Right lobe of liver (tissue), 6 donors: ENCODE measurements at regions not wholly inside any gene's neighbourhood (a gene's known extent, or its start where the extent isn't known, plus 50 kb on each side); places are given as distances from the start of the nearest gene placed in this dataset.

ENCODE experiments used
- ATAC-seq, 4 donors: fragments of 200-7000 bp; cut with Tn5 transposase; one replicate each; pipeline ENCODE4 v1.9.1; 2020; ENCODE audit warnings: mild to moderate bottlenecking in 4 of 4, moderate library complexity in 4 of 4
- DNase-seq, 3 donors: peaks; one replicate each; pipeline ENCODE4 v3.0.0-alpha.2; 2020
- H3K27ac ChIP-seq, 3 donors: fragments of 200-600 bp; one replicate each; pipeline ENCODE4 v1.8.0; 2022
- H3K27me3 ChIP-seq, 2 donors: fragments of 200-600 bp; one replicate each; pipeline ENCODE4 v1.8.0; 2022
- H3K36me3 ChIP-seq, 4 donors: fragments of 200-600 bp; sonication (generic) in 1 of 4; one replicate each; pipeline versions ENCODE4 v1.5.1 to v1.8.0; 2017 to 2022; ENCODE audit warnings: control low read depth in 1 of 4
- H3K4me1 ChIP-seq, 4 donors: fragments of 200-600 bp; sonication (generic) in 1 of 4; one replicate each; pipeline versions ENCODE4 v1.5.1 to v1.8.0; 2017 to 2022; ENCODE audit warnings: control low read depth in 1 of 4
- H3K4me3 ChIP-seq, 3 donors: fragments of 200-600 bp; one replicate each; pipeline ENCODE4 v1.8.0; 2022
- H3K9me3 ChIP-seq, 4 donors: fragments of 200-600 bp; sonication (generic) in 1 of 4; one replicate each; pipeline versions ENCODE4 v1.5.1 to v1.8.0; 2017 to 2022; ENCODE audit warnings: control low read depth in 1 of 4
- POLR2A ChIP-seq: fragments of 450-650 bp; IDR thresholded peaks from one replicate; pipeline ENCODE4 v1.6.1; 2017; ENCODE audit warnings: antibody characterized with exemption, mild to moderate bottlenecking
- WGBS: methylation state at CpG from one replicate; pipeline ENCODE4 v1.1.6; 2018; ENCODE audit warnings: low coverage, low lambda C conversion rate; ENCODE audit not compliant: insufficient coverage; ENCODE audit errors: missing lambda C conversion rate; 5-methylcytosine and 5-hydroxymethylcytosine counted together
- intact Hi-C, 2 donors: fragments of 100-400 bp; cut with DNase I; formaldehyde crosslinking; loops; one replicate each; pipeline versions ENCODE4 v1.11.2 to v1.14.1; 2022
- TF ChIP-seq, protein P1 (sequence below), 4 donors: fragments of 200-600 bp in 3 of 4; fragments of 450-650 bp in 1 of 4; IDR thresholded peaks; one replicate each; pipeline versions ENCODE4 v1.5.1 to v1.8.0; 2016 to 2022; ENCODE audit warnings: antibody characterized with exemption in 4 of 4, mild to moderate bottlenecking in 2 of 4
- donor health status: DM: no; HTN: yes; CAD: no.
- donor health status: DM: no; HTN: no; CAD: no.
- donor health status: DM: no; HTN: no; CAD: no.
- donor health status: DM: no; HTN: yes; CAD: no.
- donor health status: DM: no; HTN: yes; CAD: no.

DNA sequence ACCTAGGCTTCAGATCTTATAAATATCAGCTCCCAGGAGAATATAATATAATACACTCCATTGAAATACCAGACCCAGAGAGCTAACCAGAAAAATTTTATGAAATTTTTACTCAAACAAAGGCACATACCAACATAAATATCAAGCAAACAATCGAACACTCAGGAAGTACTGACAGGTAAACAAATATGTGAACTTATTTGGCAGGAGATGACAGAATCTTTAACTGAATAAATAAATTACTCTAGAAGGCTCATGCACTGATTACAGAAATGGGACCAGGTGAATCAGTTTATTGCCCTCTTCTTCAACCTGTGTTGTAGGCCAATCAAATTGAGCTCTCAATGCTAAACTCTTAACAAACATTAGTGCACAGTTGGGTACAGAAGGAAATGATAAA, 225.2 kb upstream of the PABPC4L start:
- intact Hi-C loops, result no loop called here
- no peaks in the 10 kb centered on the region for H3K9me3 ChIP-seq
- TF ChIP-seq POLR2A, result no peak

DNA sequence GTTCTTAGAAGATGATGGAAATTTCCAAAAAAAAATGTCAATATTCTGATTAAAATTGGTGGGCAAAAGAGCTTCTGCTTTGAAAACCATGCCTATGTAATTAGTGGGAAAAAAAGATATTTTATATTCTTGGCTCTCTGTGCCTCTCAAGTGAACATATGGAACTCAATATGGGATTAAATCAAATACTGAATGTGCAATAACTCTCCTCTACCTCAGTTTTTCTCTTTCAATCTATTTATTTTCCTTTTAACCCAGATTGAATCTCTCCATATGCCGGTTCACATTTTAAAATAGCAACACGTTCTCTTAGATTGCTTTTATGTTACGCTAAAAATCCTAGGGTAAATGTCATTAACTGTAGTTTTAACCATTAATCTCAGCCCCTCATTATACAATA, 224.2 kb upstream of the PABPC4L start:
- no peak overlapping the region for H3K4me3 ChIP-seq
- ATAC-seq (no peak), DNase-seq (no peak)
- 42% methylated on average over 3 of the region's 3 CpGs for WGBS
- H3K27ac ChIP-seq, result no peak overlapping the region
- TF ChIP-seq POLR2A, result no peak
- TF ChIP-seq, protein P1, sequence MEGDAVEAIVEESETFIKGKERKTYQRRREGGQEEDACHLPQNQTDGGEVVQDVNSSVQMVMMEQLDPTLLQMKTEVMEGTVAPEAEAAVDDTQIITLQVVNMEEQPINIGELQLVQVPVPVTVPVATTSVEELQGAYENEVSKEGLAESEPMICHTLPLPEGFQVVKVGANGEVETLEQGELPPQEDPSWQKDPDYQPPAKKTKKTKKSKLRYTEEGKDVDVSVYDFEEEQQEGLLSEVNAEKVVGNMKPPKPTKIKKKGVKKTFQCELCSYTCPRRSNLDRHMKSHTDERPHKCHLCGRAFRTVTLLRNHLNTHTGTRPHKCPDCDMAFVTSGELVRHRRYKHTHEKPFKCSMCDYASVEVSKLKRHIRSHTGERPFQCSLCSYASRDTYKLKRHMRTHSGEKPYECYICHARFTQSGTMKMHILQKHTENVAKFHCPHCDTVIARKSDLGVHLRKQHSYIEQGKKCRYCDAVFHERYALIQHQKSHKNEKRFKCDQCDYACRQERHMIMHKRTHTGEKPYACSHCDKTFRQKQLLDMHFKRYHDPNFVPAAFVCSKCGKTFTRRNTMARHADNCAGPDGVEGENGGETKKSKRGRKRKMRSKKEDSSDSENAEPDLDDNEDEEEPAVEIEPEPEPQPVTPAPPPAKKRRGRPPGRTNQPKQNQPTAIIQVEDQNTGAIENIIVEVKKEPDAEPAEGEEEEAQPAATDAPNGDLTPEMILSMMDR (IDR thresholded peaks at IDR 0.05), result no peak
- no peaks in the 10 kb centered on the region for H3K27me3 ChIP-seq
- no peaks in the 10 kb centered on the region for H3K4me1 ChIP-seq
- no peaks in the 10 kb centered on the region for H3K9me3 ChIP-seq
- intact Hi-C loops, result no loop called here
- no peaks in the 10 kb centered on the region for H3K36me3 ChIP-seq

More for the DNA sequence above, 225.2 kb upstream of the PABPC4L start:
- DNase-seq (no peak), ATAC-seq (no peak)
- 32% methylated on average over 1 of the region's 1 CpG for WGBS
- Histone ChIP-seq H3K4me3 (no peak overlapping the region), H3K4me1 (no peaks in the 10 kb centered on the region), H3K27me3 (no peaks in the 10 kb centered on the region), H3K27ac (no peak overlapping the region), H3K36me3 (no peaks in the 10 kb centered on the region)

DNA sequence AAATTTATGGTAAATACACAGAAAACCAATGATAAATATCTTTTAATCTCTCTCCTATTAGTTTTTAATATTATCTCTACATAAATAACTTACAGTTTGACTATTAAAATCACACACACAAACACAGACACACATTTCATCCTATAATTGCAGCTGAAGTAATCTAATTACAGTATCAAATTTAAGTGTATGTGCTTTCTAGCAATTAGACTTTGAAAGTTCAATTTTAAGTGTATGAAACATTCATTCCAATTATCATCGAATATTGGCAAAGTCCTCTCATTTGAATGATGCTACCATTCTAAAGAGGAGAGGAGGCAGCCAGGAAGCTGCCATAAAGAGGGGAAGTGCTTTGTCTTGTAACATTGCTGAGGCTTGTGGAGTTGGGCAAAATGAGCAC, 221.2 kb upstream of the PABPC4L start:
- Histone ChIP-seq H3K27ac (no peak overlapping the region), H3K4me3 (no peak overlapping the region), H3K27me3 (no peaks in the 10 kb centered on the region), H3K36me3 (no peaks in the 10 kb centered on the region), H3K9me3 (no peaks in the 10 kb centered on the region), H3K4me1 (no peaks in the 10 kb centered on the region)
- intact Hi-C loops, result no loop called here
- no peak for TF ChIP-seq POLR2A
- TF ChIP-seq, protein P1 (IDR thresholded peaks at IDR 0.05), result no peak
- no peak for ATAC-seq
- 25% methylated on average over 1 of the region's 1 CpG for WGBS
- DNase-seq, result no peak

DNA sequence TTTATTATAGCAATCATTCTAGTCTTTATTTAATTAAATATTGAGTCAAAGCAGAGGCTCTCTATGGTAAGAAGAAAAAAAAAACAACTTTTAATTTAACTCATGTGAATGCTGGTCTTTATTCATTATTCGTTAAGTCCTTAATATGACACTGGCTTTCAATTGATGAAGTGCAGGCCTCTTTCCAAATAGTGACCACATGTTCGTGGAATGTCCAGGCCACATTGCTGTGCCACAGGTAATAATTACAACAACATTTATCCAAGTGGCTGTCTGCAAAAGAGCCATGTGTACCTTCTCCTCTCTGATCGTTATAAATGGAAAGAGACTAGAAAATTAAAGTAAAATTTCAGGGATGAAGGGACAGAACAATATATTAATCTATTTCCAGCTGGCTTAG, 220.1 kb upstream of the PABPC4L start:
- intact Hi-C loops, result no loop called here
- Histone ChIP-seq H3K36me3 (no peaks in the 10 kb centered on the region), H3K9me3 (no peaks in the 10 kb centered on the region), H3K27ac (no peak overlapping the region), H3K27me3 (no peaks in the 10 kb centered on the region), H3K4me3 (no peak overlapping the region), H3K4me1 (no peaks in the 10 kb centered on the region)
- ATAC-seq, result no peak
- TF ChIP-seq POLR2A, result no peak
- TF ChIP-seq, protein P1 (IDR thresholded peaks at IDR 0.05), result no peak
- 32% methylated on average over 3 of the region's 3 CpGs for WGBS
- DNase-seq, result no peak

DNA sequence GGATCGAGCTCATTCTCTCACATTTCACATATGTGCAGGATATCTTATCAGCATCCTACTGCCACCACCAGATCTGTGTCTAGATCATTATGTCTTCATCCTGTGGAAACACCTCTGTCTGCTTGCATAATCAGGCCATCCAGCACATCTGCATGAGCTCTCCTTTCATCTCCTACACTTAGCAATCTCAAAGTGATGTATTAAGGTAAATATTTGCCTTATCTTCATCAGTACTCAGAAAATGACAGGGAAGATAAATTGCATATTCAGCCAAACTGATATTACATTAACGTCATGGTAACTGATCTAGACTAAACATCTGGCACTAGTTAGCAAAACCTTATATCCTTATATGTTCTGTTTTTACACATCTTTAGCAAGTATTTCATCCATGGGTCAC, 207.3 kb upstream of the PABPC4L start:
- 30% methylated on average over 2 of the region's 2 CpGs for WGBS
- no peaks in the 10 kb centered on the region for H3K9me3 ChIP-seq
- H3K4me1 ChIP-seq, result no peaks in the 10 kb centered on the region
- intact Hi-C loops, result no loop called here
- DNase-seq (no peak), ATAC-seq (no peak)
- no peak overlapping the region for H3K4me3 ChIP-seq
- no peaks in the 10 kb centered on the region for H3K27me3 ChIP-seq
- H3K36me3 ChIP-seq, result no peaks in the 10 kb centered on the region
- TF ChIP-seq, protein P1 (IDR thresholded peaks at IDR 0.05), result no peak
- TF ChIP-seq POLR2A, result no peak
- no peak overlapping the region for H3K27ac ChIP-seq
